Brain microvascular endothelial cell (primary cell): ENCODE measurements at regions not wholly inside any gene's neighbourhood (a gene's known extent, or its start where the extent isn't known, plus 50 kb on each side); places are given as distances from the start of the nearest gene placed in this dataset.
"Not testable (repeated sequence)": the region's sequence is repeated elsewhere in the genome, so short reads cannot be mapped to it uniquely, and the experiment has no call there.

Experiments
- DNase-seq: peaks from one replicate; pipeline ENCODE4 v3.0.0-alpha.2; 2020
- H3K27ac ChIP-seq: fragments of 250-450 bp; sonication (Bioruptor Pico); 2 replicates; pipeline ENCODE4 v1.5.1; 2020; ENCODE audit warnings: mild to moderate bottlenecking, moderate library complexity
- H3K27me3 ChIP-seq: fragments of 250-450 bp; sonication (Bioruptor Pico); replicated peaks from 2 replicates; pipeline ENCODE4 v1.5.1; 2020; ENCODE audit warnings: mild to moderate bottlenecking
- H3K36me3 ChIP-seq: fragments of 250-450 bp; sonication (Bioruptor Pico); replicated peaks from 2 replicates; pipeline ENCODE4 v1.5.1; 2020; ENCODE audit warnings: mild to moderate bottlenecking
- H3K4me3 ChIP-seq: 2 replicates; pipeline ENCODE4 v1.5.1; 2011; ENCODE audit warnings: low read depth, mild to moderate bottlenecking, control low read depth, low read length, moderate library complexity
- CTCF ChIP-seq: IDR thresholded peaks from 2 replicates; pipeline ENCODE4 v1.5.1; 2011; ENCODE audit warnings: low read depth, mild to moderate bottlenecking, moderate library complexity, low read length, control low read depth, inconsistent platforms; ENCODE audit errors: missing control alignments
- in situ Hi-C: cut with HindIII; loops from 2 replicates; pipeline ENCODE4 v1.10.0; 2017; ENCODE audit warnings: low sequenced_read_pairs, low pct_ligation_motif_present

GRCh38 chr10:34010891-34011290 is 676.4 kb upstream of the NRP1 start:
- no peaks in the 10 kb centered on the region for H3K36me3 ChIP-seq
- TF ChIP-seq CTCF, result no peak
- DNase-seq, result peak; percentile 62

GRCh38 chr10:34010228-34010627 is 675.8 kb upstream of the NRP1 start:
- in situ Hi-C loops, DNase-seq, H3K27me3 ChIP-seq, H3K36me3 ChIP-seq, H3K4me3 ChIP-seq, H3K27ac ChIP-seq: not testable (repeated sequence)

More at GRCh38 chr10:34010891-34011290, 676.4 kb upstream of the NRP1 start:
- Histone ChIP-seq H3K27ac (no peak overlapping the region), H3K27me3 (no peaks in the 10 kb centered on the region), H3K4me3 (no peak overlapping the region)
- in situ Hi-C loops, result no loop called here

GRCh38 chr10:34008656-34009055 is 674.2 kb upstream of the NRP1 start:
- no peaks in the 10 kb centered on the region for H3K27me3 ChIP-seq
- no peak overlapping the region for H3K27ac ChIP-seq
- in situ Hi-C loops, result no loop called here
- H3K4me3 ChIP-seq, result no peak overlapping the region
- no peak for DNase-seq
- H3K36me3 ChIP-seq, result no peaks in the 10 kb centered on the region
- no peak for TF ChIP-seq CTCF

- Histone ChIP-seq H3K36me3 (no peaks in the 10 kb centered on the region), H3K27ac (no peak overlapping the region), H3K27me3 (no peaks in the 10 kb centered on the region), H3K4me3 (no peak overlapping the region)
- no peak for TF ChIP-seq CTCF
- in situ Hi-C loops, result no loop called here
- DNase-seq, result no peak
Observed at GRCh38 chr10:34006471-34006870, 672.0 kb upstream of the NRP1 start.

GRCh38 chr10:34003561-34003960 is 669.1 kb upstream of the NRP1 start:
- H3K27me3 ChIP-seq, result no peaks in the 10 kb centered on the region
- no peak for TF ChIP-seq CTCF
- in situ Hi-C loops, result no loop called here
- no peaks in the 10 kb centered on the region for H3K36me3 ChIP-seq
- no peak overlapping the region for H3K4me3 ChIP-seq
- no peak overlapping the region for H3K27ac ChIP-seq
- no peak for DNase-seq

- no peaks in the 10 kb centered on the region for H3K27me3 ChIP-seq
- in situ Hi-C loops, result no loop called here
- no peaks in the 10 kb centered on the region for H3K36me3 ChIP-seq
- H3K27ac ChIP-seq, result no peak overlapping the region
- no peak for DNase-seq
- H3K4me3 ChIP-seq, result no peak overlapping the region
- no peak for TF ChIP-seq CTCF
Observed at GRCh38 chr10:34002896-34003295, 668.4 kb upstream of the NRP1 start.
